ENCODE measurements at regions not wholly inside any gene's neighbourhood (a gene's known extent, or its start where the extent isn't known, plus 50 kb on each side); places are given as distances from the start of the nearest gene placed in this dataset.
"Not testable (repeated sequence)": the region's sequence is repeated elsewhere in the genome, so short reads cannot be mapped to it uniquely, and the experiment has no call there.

GRCh38 chr1:189971656-189972055 is 506.0 kb downstream of the BRINP3 start:
- no peaks in the 10 kb centered on the region; the same call in 1 of the 2 replicates for H3K4me1 ChIP-seq (ENCODE audit: control insufficient read depth, insufficient read depth, low read length)
- no CpG with 5 or more reads among the region's 4 CpGs for WGBS (ENCODE audit: insufficient coverage, insufficient read length)
- H3K36me3 ChIP-seq (ENCODE audit: control insufficient read depth, insufficient read depth, low read length) = no peaks in the 10 kb centered on the region
- no peak overlapping the region for H3K27ac ChIP-seq (ENCODE audit: low read length)
- no peaks in the 10 kb centered on the region for H3K27me3 ChIP-seq (ENCODE audit: control insufficient read depth, insufficient read depth, low read length)
- DNase-seq (ENCODE audit: low read depth, low spot score) = no peak
- no peaks in the 10 kb centered on the region for H3K9me3 ChIP-seq (ENCODE audit: control insufficient read depth, insufficient read depth, low read length)
- no peak overlapping the region for H3K4me3 ChIP-seq (ENCODE audit: low read length)

GRCh38 chr1:189977184-189977583 is 500.5 kb downstream of the BRINP3 start:
- H3K4me3 ChIP-seq (ENCODE audit: low read length) = no peak overlapping the region
- WGBS (ENCODE audit: insufficient coverage, insufficient read length) = no CpG with 5 or more reads among the region's 2 CpGs
- DNase-seq (ENCODE audit: low read depth, low spot score) = no peak

GRCh38 chr1:189983166-189983890 is 494.3 kb downstream of the BRINP3 start:
- no peaks in the 10 kb centered on the region for H3K36me3 ChIP-seq (ENCODE audit: control insufficient read depth, insufficient read depth, low read length)
- no peaks in the 10 kb centered on the region for H3K9me3 ChIP-seq (ENCODE audit: control insufficient read depth, insufficient read depth, low read length)
- H3K27me3 ChIP-seq (ENCODE audit: control insufficient read depth, insufficient read depth, low read length) = no peaks in the 10 kb centered on the region
- no peak for DNase-seq (ENCODE audit: low read depth, low spot score)
- no peak overlapping the region for H3K27ac ChIP-seq (ENCODE audit: low read length)
- WGBS (ENCODE audit: insufficient coverage, insufficient read length) = 100% methylated on average over 1 of the region's 3 CpGs
- no peak overlapping the region for H3K4me3 ChIP-seq (ENCODE audit: low read length)
- H3K4me1 ChIP-seq (ENCODE audit: control insufficient read depth, insufficient read depth, low read length) = no peaks in the 10 kb centered on the region

More at GRCh38 chr1:189977184-189977583, 500.5 kb downstream of the BRINP3 start:
- no peaks in the 10 kb centered on the region for H3K27me3 ChIP-seq (ENCODE audit: control insufficient read depth, insufficient read depth, low read length)
- H3K4me1 ChIP-seq (ENCODE audit: control insufficient read depth, insufficient read depth, low read length) = no peaks in the 10 kb centered on the region
- H3K27ac ChIP-seq (ENCODE audit: low read length) = no peak overlapping the region
- no peaks in the 10 kb centered on the region for H3K9me3 ChIP-seq (ENCODE audit: control insufficient read depth, insufficient read depth, low read length)
- H3K36me3 ChIP-seq (ENCODE audit: control insufficient read depth, insufficient read depth, low read length) = no peaks in the 10 kb centered on the region

- H3K4me1 ChIP-seq (ENCODE audit: control insufficient read depth, insufficient read depth, low read length) = no peaks in the 10 kb centered on the region
- no peaks in the 10 kb centered on the region for H3K9me3 ChIP-seq (ENCODE audit: control insufficient read depth, insufficient read depth, low read length)
- DNase-seq (ENCODE audit: low read depth, low spot score) = no peak
- H3K36me3 ChIP-seq (ENCODE audit: control insufficient read depth, insufficient read depth, low read length) = no peaks in the 10 kb centered on the region
- H3K27me3 ChIP-seq (ENCODE audit: control insufficient read depth, insufficient read depth, low read length) = no peaks in the 10 kb centered on the region
- H3K4me3 ChIP-seq (ENCODE audit: low read length) = no peak overlapping the region
- H3K27ac ChIP-seq (ENCODE audit: low read length) = no peak overlapping the region
Observed at GRCh38 chr1:189986516-189986915, 491.1 kb downstream of the BRINP3 start.

GRCh38 chr1:189987509-189987908 is 490.2 kb downstream of the BRINP3 start:
- Histone ChIP-seq H3K27me3 (ENCODE audit: control insufficient read depth, insufficient read depth, low read length) (no peaks in the 10 kb centered on the region), H3K9me3 (ENCODE audit: control insufficient read depth, insufficient read depth, low read length) (no peaks in the 10 kb centered on the region; the same call in 1 of the 2 replicates), H3K36me3 (ENCODE audit: control insufficient read depth, insufficient read depth, low read length) (no peaks in the 10 kb centered on the region), H3K4me1 (ENCODE audit: control insufficient read depth, insufficient read depth, low read length) (no peaks in the 10 kb centered on the region), H3K27ac (ENCODE audit: low read length) (no peak overlapping the region), H3K4me3 (ENCODE audit: low read length) (no peak overlapping the region)
- WGBS (ENCODE audit: insufficient coverage, insufficient read length) = no CpG with 5 or more reads among the region's 2 CpGs
- DNase-seq (ENCODE audit: low read depth, low spot score) = no peak

GRCh38 chr1:189992856-189993255 is 484.8 kb downstream of the BRINP3 start:
- H3K9me3 ChIP-seq (ENCODE audit: control insufficient read depth, insufficient read depth, low read length) = no peaks in the 10 kb centered on the region; the same call in 1 of the 2 replicates
- no peak overlapping the region for H3K4me3 ChIP-seq (ENCODE audit: low read length)
- no peaks in the 10 kb centered on the region for H3K36me3 ChIP-seq (ENCODE audit: control insufficient read depth, insufficient read depth, low read length)
- no peak for DNase-seq (ENCODE audit: low read depth, low spot score)
- no peaks in the 10 kb centered on the region for H3K27me3 ChIP-seq (ENCODE audit: control insufficient read depth, insufficient read depth, low read length)
- H3K27ac ChIP-seq (ENCODE audit: low read length) = no peak overlapping the region
- no peaks in the 10 kb centered on the region for H3K4me1 ChIP-seq (ENCODE audit: control insufficient read depth, insufficient read depth, low read length)
- WGBS (ENCODE audit: insufficient coverage, insufficient read length) = no CpG with 5 or more reads among the region's 12 CpGs

GRCh38 chr1:190000365-190000872 is 477.2 kb downstream of the BRINP3 start:
- no peak overlapping the region for H3K27ac ChIP-seq (ENCODE audit: low read length)
- no peaks in the 10 kb centered on the region for H3K9me3 ChIP-seq (ENCODE audit: control insufficient read depth, insufficient read depth, low read length)
- no peak overlapping the region for H3K4me3 ChIP-seq (ENCODE audit: low read length)
- no CpG with 5 or more reads among the region's 3 CpGs for WGBS (ENCODE audit: insufficient coverage, insufficient read length)
- H3K27me3 ChIP-seq (ENCODE audit: control insufficient read depth, insufficient read depth, low read length) = no peaks in the 10 kb centered on the region
- no peaks in the 10 kb centered on the region for H3K4me1 ChIP-seq (ENCODE audit: control insufficient read depth, insufficient read depth, low read length)
- no peak for DNase-seq (ENCODE audit: low read depth, low spot score)
- no peaks in the 10 kb centered on the region for H3K36me3 ChIP-seq (ENCODE audit: control insufficient read depth, insufficient read depth, low read length)

- no peak overlapping the region for H3K4me3 ChIP-seq (ENCODE audit: low read length)
- no peaks in the 10 kb centered on the region for H3K36me3 ChIP-seq (ENCODE audit: control insufficient read depth, insufficient read depth, low read length)
- H3K27ac ChIP-seq (ENCODE audit: low read length) = no peak overlapping the region
- H3K9me3 ChIP-seq (ENCODE audit: control insufficient read depth, insufficient read depth, low read length) = no peaks in the 10 kb centered on the region
- WGBS (ENCODE audit: insufficient coverage, insufficient read length) = no CpG with 5 or more reads among the region's 2 CpGs
- no peak for DNase-seq (ENCODE audit: low read depth, low spot score)
- H3K27me3 ChIP-seq (ENCODE audit: control insufficient read depth, insufficient read depth, low read length) = no peaks in the 10 kb centered on the region
- no peaks in the 10 kb centered on the region for H3K4me1 ChIP-seq (ENCODE audit: control insufficient read depth, insufficient read depth, low read length)
Observed at GRCh38 chr1:190001187-190001586, 476.5 kb downstream of the BRINP3 start.

GRCh38 chr1:190003376-190003775 is 474.3 kb downstream of the BRINP3 start:
- Histone ChIP-seq H3K36me3 (ENCODE audit: control insufficient read depth, insufficient read depth, low read length) (no peaks in the 10 kb centered on the region), H3K27ac (ENCODE audit: low read length) (no peak overlapping the region), H3K27me3 (ENCODE audit: control insufficient read depth, insufficient read depth, low read length) (no peaks in the 10 kb centered on the region), H3K9me3 (ENCODE audit: control insufficient read depth, insufficient read depth, low read length) (no peaks in the 10 kb centered on the region), H3K4me1 (ENCODE audit: control insufficient read depth, insufficient read depth, low read length) (no peaks in the 10 kb centered on the region), H3K4me3 (ENCODE audit: low read length) (no peak overlapping the region)
- no peak for DNase-seq (ENCODE audit: low read depth, low spot score)

- no peaks in the 10 kb centered on the region for H3K4me1 ChIP-seq (ENCODE audit: control insufficient read depth, insufficient read depth, low read length)
- DNase-seq (ENCODE audit: low read depth, low spot score) = no peak
- no peaks in the 10 kb centered on the region for H3K36me3 ChIP-seq (ENCODE audit: control insufficient read depth, insufficient read depth, low read length)
- no peaks in the 10 kb centered on the region for H3K27me3 ChIP-seq (ENCODE audit: control insufficient read depth, insufficient read depth, low read length)
- no CpG with 5 or more reads among the region's 4 CpGs for WGBS (ENCODE audit: insufficient coverage, insufficient read length)
- H3K4me3 ChIP-seq (ENCODE audit: low read length) = no peak overlapping the region
- H3K27ac ChIP-seq (ENCODE audit: low read length) = no peak overlapping the region
- no peaks in the 10 kb centered on the region for H3K9me3 ChIP-seq (ENCODE audit: control insufficient read depth, insufficient read depth, low read length)
Observed at GRCh38 chr1:190011585-190011984, 466.1 kb downstream of the BRINP3 start.

GRCh38 chr1:190019151-190019550 is 458.5 kb downstream of the BRINP3 start:
- not testable (repeated sequence) for H3K9me3 ChIP-seq (ENCODE audit: control insufficient read depth, insufficient read depth, low read length); H3K4me1 ChIP-seq (ENCODE audit: control insufficient read depth, insufficient read depth, low read length); H3K4me3 ChIP-seq (ENCODE audit: low read length); H3K27ac ChIP-seq (ENCODE audit: low read length); H3K27me3 ChIP-seq (ENCODE audit: control insufficient read depth, insufficient read depth, low read length); H3K36me3 ChIP-seq (ENCODE audit: control insufficient read depth, insufficient read depth, low read length); DNase-seq (ENCODE audit: low read depth, low spot score)
- no CpG with 5 or more reads among the region's 16 CpGs for WGBS (ENCODE audit: insufficient coverage, insufficient read length)

Measured in iPS DF 6.9 (cell line).